GM18502 (cell line): ENCODE measurements at regions not wholly inside any gene's neighbourhood (a gene's known extent, or its start where the extent isn't known, plus 50 kb on each side); places are given as distances from the start of the nearest gene placed in this dataset.
A peak's percentile ranks its signal among the peaks of the same experiment; 100 is the strongest.
"Not testable (repeated sequence)": the region's sequence is repeated elsewhere in the genome, so short reads cannot be mapped to it uniquely, and the experiment has no call there.

Source experiments
- ATAC-seq: cut with Tn5 transposase; IDR thresholded peaks from one replicate; pipeline ENCODE4 v1.9.1; 2021; ENCODE audit warnings: mild to moderate bottlenecking; ENCODE audit not compliant: unreplicated experiment, poor library complexity

DNA sequence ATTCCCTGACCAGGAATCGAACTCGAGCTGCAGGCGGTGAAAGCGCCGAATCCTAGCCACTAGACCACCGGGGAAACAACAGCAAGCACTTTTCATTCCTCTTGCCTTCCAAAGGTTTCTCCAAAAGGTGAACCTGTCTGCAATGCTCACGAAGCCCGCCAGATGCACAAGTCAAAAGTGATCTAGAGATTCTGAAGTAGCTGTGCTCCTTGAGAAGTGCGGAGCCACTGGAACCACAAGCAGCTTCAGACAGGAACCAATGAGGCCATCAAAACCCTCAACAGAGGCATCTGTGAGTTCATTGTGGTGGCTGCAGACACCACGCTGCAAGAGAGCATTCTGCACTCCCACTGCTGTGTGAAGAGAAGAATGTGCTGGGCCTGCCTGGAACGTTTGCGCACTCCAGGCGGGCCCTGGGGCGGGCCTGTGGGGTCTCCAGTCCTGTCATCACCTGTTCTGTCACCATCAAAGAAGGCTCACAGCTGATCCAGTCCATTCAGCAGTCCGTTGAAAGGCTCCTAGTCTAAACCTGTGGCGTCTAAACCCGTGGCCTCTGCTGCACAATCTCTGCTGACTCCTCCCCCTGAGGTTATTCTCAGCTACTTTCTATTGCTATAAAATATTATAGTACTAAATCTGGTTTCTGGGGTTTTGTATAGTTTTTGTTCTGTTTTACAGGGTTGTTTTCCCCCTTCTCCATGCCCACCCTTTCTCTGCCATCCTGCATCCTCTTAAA, 89.5 kb upstream of the FCGR1A start:
- not testable (repeated sequence) for ATAC-seq

DNA sequence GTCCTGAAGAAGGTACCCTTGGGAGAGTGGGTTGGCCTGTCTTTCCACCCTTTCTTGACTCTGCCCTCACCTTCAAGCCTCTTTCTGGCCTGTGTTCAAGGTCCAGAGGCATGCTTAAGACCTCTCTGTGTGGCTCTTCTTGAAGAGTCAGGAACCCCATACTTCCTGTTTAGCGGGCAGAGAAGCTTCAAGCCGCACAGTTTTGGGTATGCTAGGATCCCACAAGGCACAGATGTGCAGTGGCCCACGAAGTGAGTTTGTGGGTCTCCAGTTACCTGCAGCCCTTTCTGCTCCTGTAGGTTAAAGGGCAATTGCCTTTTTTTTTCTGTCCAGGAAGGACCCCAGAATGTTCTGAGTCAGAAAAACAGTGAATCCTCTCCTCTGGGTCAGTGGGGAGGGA, 87.4 kb upstream of the FCGR1A start:
- not testable (repeated sequence) for ATAC-seq

DNA sequence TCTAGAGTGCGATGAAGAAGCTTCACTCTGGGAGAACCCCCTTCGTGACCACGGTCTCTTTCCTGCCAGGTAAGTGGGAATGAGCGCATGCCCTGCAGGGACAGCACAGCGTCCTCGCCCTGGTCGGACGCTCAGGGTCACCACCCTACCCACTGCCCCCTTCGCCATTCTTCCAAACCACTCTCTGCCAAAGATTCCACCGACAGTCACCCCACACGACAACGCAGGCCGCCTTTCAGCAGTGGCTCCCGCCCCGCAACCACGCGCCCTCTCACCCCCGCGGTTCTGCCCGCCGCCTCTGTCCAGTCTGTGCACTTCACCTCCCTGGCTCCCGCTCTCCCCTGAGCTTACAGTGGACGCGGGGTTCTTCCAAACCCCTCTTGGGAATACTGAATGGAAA, 82.3 kb upstream of the FCGR1A start:
- not testable (repeated sequence) for ATAC-seq

DNA sequence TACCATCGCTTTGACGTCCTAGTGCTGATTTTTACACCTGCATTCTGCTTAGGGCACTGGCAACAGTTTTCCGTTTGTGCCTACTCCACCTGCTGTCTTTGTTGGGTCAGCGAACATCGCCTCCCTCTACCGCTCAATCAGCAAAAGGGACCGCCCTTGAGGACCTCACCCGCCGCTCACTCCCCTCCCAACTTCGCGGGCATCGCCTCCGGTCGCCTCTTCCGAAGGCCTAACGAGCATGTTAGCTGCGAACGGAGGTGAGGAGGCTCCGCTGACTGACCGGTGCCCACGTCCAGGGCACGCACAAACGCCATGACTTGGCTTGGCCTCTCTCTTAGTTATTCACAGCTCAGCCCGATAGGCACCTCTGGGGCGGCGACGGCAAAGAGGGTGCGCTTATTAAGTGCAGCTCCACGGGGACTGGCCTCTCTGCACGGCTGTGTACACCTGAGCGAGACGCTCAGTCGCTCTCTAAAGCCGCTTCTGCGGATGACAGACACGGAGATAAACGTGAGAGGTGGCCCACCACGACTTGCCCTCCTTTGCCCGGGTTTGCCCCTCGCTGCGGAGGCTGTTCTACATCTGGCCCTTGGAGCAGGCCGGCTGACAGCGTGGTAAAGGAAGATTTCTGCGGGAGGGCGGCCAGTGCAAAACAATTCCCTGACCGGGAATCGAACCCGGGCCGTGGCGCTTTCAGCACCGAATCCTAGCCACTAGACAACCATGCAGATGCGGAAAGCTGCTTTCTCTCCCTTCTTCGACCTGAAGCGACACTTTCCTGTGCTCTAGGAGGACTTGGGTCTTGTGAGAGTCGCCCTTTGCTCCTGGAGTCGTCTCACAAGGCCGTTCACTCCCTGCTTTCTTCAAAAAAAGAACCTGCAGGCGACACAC, 81.6 kb upstream of the FCGR1A start:
- not testable (repeated sequence) for ATAC-seq

DNA sequence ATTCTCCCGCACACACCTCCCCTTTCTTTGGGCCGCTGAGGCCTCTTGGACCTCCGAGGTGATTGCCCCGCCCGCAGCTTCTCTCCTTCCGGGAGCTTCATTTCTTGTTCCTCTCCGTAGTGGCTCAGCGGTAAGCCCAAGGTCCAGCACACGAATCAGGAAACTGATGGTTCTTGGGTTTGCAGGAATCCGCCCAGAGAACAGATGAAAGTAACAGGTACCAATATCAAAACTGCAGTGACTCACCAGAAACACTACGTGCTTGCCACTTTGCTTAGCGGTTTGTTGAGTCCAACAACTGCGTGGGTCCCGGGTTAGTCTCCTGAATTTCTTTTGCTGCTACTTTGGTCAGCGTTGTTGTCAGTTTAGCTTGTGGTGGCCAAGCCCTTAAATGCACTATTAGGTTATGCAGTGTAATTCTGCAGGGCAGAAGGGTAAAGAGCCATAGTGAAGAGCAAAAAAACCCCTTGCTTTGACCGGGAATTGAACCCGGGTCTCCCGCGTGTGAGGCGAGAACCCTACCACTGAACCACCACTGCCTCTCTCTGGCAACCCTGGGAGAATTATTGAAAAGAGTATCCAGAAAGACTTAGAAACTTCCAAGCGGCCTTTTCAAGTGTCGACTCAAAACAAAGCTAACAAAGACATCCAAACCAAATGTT, 74.2 kb upstream of the FCGR1A start:
- peak; percentile 81 for ATAC-seq

DNA sequence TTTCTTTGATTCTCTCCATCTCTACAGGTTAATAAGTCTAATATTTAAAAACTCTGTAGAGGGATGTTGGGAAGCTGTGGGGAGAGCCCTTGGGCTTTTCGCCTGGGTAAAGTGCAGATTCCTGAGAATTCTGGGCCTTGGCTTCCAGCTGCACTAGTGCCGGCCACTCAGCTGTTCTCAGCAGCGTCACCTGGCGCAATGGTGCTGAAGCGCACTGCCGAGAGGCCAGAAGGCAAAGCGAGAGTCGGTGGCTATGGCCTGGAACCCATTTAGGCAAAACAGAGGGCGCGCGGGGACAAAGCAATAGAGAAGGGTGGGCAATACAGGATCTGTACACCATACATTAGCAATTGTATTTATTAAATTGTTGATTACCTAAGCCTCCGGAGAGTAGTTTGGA, 70.8 kb upstream of the FCGR1A start:
- ATAC-seq = peak; percentile 60

DNA sequence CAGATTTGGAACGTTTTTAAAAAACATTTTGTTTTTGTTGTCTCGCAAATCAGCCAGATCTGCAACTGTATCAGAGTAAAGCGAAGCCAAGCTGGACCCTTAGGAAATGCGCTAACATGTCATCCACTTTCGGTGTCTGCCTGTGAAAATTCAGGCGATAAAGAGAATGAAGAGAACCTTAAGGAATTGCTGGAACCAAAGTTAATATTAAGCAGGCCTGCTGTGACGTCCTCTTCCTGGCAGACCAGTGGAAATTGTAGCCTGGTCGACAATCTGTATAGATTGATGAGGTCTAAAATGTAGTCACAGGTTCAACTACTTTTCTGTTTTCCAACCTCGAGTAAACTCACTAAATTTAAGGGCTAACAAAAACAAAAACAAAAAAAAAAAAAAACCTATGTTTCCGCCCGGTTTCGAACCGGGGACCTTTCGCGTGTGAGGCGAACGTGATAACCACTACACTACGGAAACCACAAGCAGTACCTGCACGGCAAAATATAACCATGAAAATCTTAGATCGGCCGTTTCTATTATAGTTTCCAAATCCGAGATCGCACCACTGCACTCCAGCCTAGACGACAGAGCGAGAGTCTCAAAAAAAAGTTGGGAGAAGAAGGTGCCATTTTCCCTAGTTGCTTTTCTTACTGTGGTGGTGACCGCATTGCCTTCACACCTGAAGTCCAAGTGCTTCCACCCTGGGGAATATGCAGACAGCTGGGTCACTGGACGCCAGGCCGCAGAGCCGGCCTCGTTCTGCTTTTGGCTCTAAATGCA, 70.2 kb upstream of the FCGR1A start:
- not testable (repeated sequence) for ATAC-seq

DNA sequence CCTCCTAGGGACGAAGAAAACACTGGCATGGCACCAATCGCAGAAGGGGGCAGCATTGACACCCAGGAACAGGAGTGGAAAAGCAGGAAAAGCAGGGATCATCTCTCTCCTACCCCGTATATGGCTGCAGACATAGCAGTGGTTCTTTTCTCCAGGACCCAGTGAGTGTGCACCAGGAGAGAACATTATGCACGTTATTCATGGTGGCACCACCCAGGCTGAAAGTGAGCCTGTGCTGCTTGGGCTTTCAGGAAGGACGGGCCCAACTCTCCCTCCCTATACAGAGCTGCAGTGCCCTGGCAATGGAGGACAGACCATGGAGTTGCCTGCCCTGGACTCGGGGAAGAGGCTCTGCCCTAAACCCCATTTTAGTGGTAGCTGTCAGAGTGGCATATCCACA, 69.0 kb upstream of the FCGR1A start:
- ATAC-seq = not testable (repeated sequence)

DNA sequence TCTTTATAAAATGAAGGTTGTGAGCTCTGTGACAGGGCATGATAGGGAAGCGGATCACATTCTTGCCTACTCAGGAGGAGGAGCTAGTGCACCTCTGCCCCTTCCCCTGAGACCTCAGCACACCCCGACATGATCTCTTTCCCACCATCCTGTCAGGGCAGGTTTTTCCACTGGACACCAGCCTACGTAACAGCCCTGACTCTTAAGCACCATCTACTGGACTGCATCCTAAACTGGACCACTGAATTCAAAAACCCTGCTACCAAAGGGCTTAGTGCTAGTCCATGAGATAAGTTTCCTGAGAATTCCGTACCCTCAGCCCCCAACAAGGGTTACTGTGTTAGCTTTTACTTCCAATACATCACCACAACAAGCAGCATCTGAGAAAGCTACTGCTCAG, 68.5 kb upstream of the FCGR1A start:
- not testable (repeated sequence) for ATAC-seq

DNA sequence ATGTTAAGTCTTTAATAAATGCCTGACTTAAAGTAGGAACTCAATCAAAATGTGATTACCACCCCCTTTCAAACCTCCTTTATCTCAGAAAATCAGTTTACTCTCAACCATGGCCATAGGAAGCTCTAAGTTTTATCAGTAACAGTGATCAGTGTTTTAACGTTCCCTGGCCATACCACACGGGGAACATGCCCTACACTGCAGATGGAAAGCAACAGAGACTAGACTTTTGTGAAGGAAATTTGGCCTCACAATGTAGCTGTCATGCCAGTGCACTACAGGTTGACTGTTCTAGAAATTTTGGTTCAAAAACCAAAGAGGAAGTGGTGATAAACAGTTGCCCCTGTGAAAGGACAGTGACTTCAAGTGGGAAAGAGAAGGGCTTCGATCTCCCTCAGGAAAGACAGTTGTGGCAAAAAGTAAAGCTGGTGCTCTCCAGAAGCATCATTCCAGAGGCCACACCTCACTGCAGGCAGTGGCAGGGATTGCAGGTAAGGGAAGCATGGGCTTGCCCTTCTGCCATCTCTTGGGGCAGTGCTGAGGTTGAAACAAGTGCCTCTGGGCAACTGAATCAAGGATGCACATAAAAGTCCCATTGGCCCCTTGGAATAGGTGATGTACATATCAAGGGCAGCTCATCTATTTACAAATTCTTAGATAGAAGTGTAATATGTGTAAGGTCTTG, 57.7 kb upstream of the FCGR1A start:
- not testable (repeated sequence) for ATAC-seq

DNA sequence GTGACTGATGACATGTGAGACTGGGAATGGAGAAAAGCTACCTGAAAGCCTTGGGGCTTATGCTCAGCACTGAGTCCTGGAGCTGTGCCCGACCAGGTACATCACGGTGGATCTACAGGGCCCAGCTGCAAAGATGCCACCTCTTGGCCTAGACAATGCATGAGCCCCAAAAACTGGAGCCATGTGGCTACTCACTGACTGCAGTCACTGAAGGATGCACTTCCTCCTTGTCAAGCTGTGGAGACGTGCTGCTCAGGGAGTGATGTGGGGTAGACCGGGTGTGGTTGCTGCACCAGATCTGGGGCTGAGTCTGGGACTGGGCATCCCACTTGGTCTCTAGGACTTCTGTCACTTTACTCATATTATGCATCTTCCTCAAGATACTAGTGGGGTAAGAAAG, 55.8 kb upstream of the FCGR1A start:
- ATAC-seq = not testable (repeated sequence)

DNA sequence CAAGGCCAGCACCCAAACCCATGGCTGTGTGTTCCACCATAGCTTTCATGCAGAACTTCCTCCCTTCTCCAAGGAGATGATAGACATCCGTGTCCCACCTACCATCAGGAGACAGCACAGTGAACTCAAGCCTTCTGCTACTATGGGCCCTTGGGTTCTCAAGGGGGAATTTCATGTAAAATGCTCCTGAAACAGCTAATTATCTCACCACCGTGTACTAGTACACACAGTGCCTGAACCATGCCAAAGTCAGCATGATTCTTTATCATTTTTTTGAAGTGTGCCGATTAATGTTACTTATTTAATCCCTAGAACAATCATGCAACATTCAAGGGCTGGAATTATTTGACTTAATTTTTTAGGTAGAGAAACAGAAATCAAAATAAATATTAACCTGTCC, 53.9 kb upstream of the FCGR1A start:
- not testable (repeated sequence) for ATAC-seq
